Nephron (organoid): ENCODE measurements at regions not wholly inside any gene's neighbourhood (a gene's known extent, or its start where the extent isn't known, plus 50 kb on each side); places are given as distances from the start of the nearest gene placed in this dataset.
"Not testable (repeated sequence)": the region's sequence is repeated elsewhere in the genome, so short reads cannot be mapped to it uniquely, and the experiment has no call there.

Experiments used
- H3K27ac Mint-ChIP-seq, 3 experiments: 2 replicates each; pipeline ENCODE4 v1.8.0; 2020; ENCODE audit warnings: mixed read lengths in 3 of 3, mild to moderate bottlenecking in 2 of 3, moderate library complexity in 1 of 3
- H3K27me3 Mint-ChIP-seq: 2 replicates; pipeline ENCODE4 v1.8.0; 2021; ENCODE audit warnings: low read depth, mild to moderate bottlenecking, moderate library complexity, mixed read lengths
- H3K36me3 Mint-ChIP-seq: 2 replicates; pipeline ENCODE4 v1.8.0; 2020; ENCODE audit warnings: low read depth, mixed read lengths
- H3K4me1 Mint-ChIP-seq: 2 replicates; pipeline ENCODE4 v1.8.0; 2020; ENCODE audit warnings: mixed read lengths
- H3K4me3 Mint-ChIP-seq, 3 experiments: 2 replicates each; pipeline ENCODE4 v1.8.0; 2020; ENCODE audit warnings: mild to moderate bottlenecking in 3 of 3, mixed read lengths in 3 of 3, moderate library complexity in 2 of 3
- H3K9me3 Mint-ChIP-seq: 2 replicates; pipeline ENCODE4 v1.8.0; 2020; ENCODE audit warnings: mixed read lengths
- TF ChIP-seq, protein P1 (sequence below), 3 experiments: fragments of 200-600 bp; sonication (generic); IDR thresholded peaks; one replicate each; pipeline ENCODE4 v1.5.0; 2021; ENCODE audit warnings: antibody characterized with exemption in 3 of 3; ENCODE audit not compliant: unreplicated experiment in 3 of 3

DNA sequence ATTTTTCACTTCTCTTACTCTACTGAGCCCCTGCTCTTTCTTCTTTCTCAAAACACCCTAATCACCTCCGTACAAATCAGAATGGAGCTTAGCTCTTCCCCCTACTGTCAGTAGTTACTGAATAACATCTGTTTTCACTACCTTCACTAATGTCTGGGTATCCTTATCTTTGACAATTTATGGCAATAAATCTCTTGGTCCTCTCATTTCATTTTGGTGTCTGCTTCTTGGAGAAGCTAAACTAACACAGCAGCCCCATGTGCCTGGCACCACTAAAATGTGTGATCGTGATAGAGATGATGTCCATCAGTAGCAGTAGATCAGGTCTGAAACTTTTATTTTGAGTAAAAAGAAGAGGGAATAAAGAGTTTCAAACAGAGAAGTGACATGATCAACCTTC lies 496.5 kb downstream of the PID1 start:
- TF ChIP-seq, protein P1, sequence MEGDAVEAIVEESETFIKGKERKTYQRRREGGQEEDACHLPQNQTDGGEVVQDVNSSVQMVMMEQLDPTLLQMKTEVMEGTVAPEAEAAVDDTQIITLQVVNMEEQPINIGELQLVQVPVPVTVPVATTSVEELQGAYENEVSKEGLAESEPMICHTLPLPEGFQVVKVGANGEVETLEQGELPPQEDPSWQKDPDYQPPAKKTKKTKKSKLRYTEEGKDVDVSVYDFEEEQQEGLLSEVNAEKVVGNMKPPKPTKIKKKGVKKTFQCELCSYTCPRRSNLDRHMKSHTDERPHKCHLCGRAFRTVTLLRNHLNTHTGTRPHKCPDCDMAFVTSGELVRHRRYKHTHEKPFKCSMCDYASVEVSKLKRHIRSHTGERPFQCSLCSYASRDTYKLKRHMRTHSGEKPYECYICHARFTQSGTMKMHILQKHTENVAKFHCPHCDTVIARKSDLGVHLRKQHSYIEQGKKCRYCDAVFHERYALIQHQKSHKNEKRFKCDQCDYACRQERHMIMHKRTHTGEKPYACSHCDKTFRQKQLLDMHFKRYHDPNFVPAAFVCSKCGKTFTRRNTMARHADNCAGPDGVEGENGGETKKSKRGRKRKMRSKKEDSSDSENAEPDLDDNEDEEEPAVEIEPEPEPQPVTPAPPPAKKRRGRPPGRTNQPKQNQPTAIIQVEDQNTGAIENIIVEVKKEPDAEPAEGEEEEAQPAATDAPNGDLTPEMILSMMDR (IDR thresholded peaks at IDR 0.05; ENCODE audit: unreplicated experiment in 3 of 3), result no peak
- Mint-ChIP-seq H3K9me3 (no peaks in the 10 kb centered on the region), H3K4me1 (peaks cover 13% of the 10 kb centered on the region), H3K27ac (no peak overlapping the region), H3K4me3 (no peak overlapping the region), H3K36me3 (no peaks in the 10 kb centered on the region), H3K27me3 (no peaks in the 10 kb centered on the region)

DNA sequence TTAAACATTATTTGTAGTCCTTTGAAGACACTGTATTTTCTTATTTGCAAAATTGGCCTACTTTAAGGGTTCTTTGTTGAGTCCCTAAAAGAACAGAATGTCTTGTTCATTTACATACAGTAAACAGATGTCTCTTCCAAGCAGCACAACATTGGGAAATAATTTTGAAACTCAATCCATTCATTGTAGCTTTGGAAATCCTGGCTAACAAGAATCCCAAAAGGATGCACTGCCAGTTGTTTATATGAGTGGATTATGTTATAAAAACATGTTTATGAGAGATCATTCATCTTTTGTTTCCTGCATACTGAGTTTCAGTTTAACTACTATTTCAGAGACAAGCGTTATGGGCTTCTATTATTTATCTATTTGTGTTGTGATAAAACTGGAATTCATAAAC lies 499.3 kb downstream of the PID1 start:
- no peak overlapping the region for H3K4me3 Mint-ChIP-seq
- H3K9me3 Mint-ChIP-seq, result no peaks in the 10 kb centered on the region
- H3K4me1 Mint-ChIP-seq, result peaks cover 21% of the 10 kb centered on the region
- peak overlapping the region in 2 of 3 experiments; percentile 2 to 13 for H3K27ac Mint-ChIP-seq
- TF ChIP-seq, protein P1 (IDR thresholded peaks at IDR 0.05; ENCODE audit: unreplicated experiment in 3 of 3), result no peak
- no peaks in the 10 kb centered on the region for H3K27me3 Mint-ChIP-seq
- H3K36me3 Mint-ChIP-seq, result no peaks in the 10 kb centered on the region

DNA sequence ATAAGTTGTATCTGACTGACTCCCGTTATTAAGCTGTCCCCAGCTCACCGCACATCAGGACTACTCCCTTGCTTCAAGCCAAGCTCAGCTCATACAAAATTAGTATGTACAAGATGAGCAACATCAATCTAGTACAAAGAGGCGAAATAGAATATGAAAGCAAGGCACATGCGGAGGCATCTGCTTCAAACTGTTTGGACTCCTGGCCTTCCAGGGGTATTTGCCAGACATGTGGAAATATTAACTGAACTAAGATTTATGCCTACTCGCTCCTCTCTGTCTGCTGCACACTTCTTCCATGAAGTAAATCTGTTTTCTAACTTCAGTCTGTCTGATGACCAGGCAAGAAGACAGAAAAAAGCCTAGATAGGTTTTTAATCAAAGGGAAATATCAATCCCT lies 499.8 kb downstream of the PID1 start:
- no peak overlapping the region for H3K4me3 Mint-ChIP-seq
- no peaks in the 10 kb centered on the region for H3K9me3 Mint-ChIP-seq

DNA sequence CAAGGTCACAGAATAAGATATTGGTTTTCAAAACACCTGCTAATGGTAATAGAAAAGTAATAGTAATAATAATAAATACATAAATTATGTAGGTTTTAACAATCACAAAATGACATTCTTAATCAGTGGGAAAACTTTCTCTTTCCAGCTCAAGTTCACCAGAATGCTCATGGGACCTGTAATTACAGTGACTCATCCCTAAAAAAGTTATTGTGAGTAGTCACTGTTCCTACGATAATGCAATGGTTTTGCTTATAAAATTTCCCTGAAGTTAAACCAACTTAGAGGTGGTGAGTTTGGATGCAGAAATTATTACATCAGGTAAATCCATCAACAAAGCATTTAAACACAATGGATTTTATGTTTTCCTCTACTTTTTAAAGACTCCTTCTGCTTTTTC lies 502.3 kb downstream of the PID1 start:
- H3K4me3 Mint-ChIP-seq, result no peak overlapping the region
- H3K4me1 Mint-ChIP-seq, result peaks cover 24% of the 10 kb centered on the region
- H3K27ac Mint-ChIP-seq, result no peak overlapping the region
- H3K27me3 Mint-ChIP-seq, result peaks cover 4% of the 10 kb centered on the region
- H3K36me3 Mint-ChIP-seq, result no peaks in the 10 kb centered on the region
- TF ChIP-seq, protein P1 (IDR thresholded peaks at IDR 0.05; ENCODE audit: unreplicated experiment in 3 of 3), result no peak
- no peaks in the 10 kb centered on the region for H3K9me3 Mint-ChIP-seq

More for the DNA sequence above, 499.8 kb downstream of the PID1 start:
- H3K27ac Mint-ChIP-seq, result peak overlapping the region in 1 of 3 experiments; percentile 66
- TF ChIP-seq, protein P1 (IDR thresholded peaks at IDR 0.05; ENCODE audit: unreplicated experiment in 3 of 3), result no peak
- no peaks in the 10 kb centered on the region for H3K36me3 Mint-ChIP-seq
- H3K4me1 Mint-ChIP-seq, result peaks cover 21% of the 10 kb centered on the region
- H3K27me3 Mint-ChIP-seq, result no peaks in the 10 kb centered on the region

DNA sequence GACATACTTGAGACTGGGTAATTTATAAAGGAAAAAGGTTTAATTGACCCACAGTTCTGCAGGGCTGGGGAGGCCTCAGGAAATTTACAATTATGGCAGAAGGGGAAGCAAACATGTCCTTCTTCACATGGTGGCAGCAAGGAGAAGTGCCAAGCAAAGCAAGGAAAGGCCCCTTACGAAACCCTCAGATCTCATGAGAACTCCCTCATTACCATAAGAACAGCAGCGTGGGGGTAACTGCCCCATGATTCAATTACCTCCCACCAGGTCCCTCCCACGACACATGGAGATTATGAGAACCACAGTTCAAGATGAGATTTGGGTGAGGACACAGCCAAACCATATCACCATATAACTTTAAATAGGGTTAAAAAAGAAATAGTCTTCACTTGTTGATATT lies 502.9 kb downstream of the PID1 start:
- H3K27ac Mint-ChIP-seq, H3K36me3 Mint-ChIP-seq, H3K27me3 Mint-ChIP-seq, H3K9me3 Mint-ChIP-seq, H3K4me3 Mint-ChIP-seq: not testable (repeated sequence)
- peaks cover 31% of the 10 kb centered on the region for H3K4me1 Mint-ChIP-seq

DNA sequence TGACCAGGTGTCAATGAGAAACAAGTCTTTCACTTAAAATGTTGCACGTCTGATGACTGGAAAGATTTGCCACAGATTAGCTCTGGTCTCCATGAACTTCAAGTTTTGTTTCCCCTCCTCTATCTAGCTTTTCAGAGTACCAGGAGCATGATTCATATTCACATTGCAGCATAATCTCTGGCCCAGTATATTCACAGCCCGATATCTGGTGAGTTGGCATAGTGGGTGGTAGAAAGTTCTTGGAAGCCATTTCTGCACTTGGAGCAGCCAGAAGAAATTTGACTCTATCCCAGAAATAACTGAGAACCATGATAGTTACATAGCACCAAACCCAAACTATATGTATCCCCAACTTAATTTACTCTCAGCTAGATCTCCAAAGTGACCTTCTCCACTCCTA lies 503.9 kb downstream of the PID1 start:
- Mint-ChIP-seq H3K27me3 (peaks cover 4% of the 10 kb centered on the region), H3K36me3 (no peaks in the 10 kb centered on the region), H3K9me3 (no peaks in the 10 kb centered on the region), H3K27ac (no peak overlapping the region), H3K4me3 (no peak overlapping the region), H3K4me1 (peaks cover 31% of the 10 kb centered on the region)
- TF ChIP-seq, protein P1 (IDR thresholded peaks at IDR 0.05; ENCODE audit: unreplicated experiment in 3 of 3), result no peak
